K562 (cell line): ENCODE measurements at regions not wholly inside any gene's neighbourhood (a gene's known extent, or its start where the extent isn't known, plus 50 kb on each side); places are given as distances from the start of the nearest gene placed in this dataset.

Source experiments
- BRF2 ChIP-seq: IDR thresholded peaks from 3 replicates; pipeline ENCODE4 v1.6.1; 2011; ENCODE audit warnings: borderline replicate concordance, mild to moderate bottlenecking; ENCODE audit not compliant: insufficient read length, insufficient read depth
- CAMTA2 ChIP-seq: fragments of 250-450 bp; sonication (Bioruptor Pico); conservative IDR thresholded peaks from 2 replicates; pipeline ENCODE4 v1.5.1; 2022
- HDAC2 ChIP-seq: fragments of 450-650 bp; IDR thresholded peaks from 2 replicates; pipeline ENCODE4 v1.6.1; 2016; ENCODE audit warnings: mild to moderate bottlenecking
- HMG20B ChIP-seq: fragments of 250-450 bp; sonication (Bioruptor Pico); IDR thresholded peaks from 2 replicates; pipeline ENCODE4 v1.5.0; 2021; ENCODE audit warnings: mild to moderate bottlenecking
- KLF1 ChIP-seq: fragments of 450-650 bp; IDR thresholded peaks from 2 replicates; pipeline ENCODE4 v1.6.1; 2016; ENCODE audit warnings: missing genetic modification characterization, missing compliant biosample characterization
- MCM2 ChIP-seq: fragments of 450-650 bp; IDR thresholded peaks from 2 replicates; pipeline ENCODE4 v1.6.1; 2017; ENCODE audit warnings: low read depth, mild to moderate bottlenecking
- NEUROD1 ChIP-seq: fragments of 150-350 bp; IDR thresholded peaks from 2 replicates; pipeline ENCODE4 v1.6.1; 2014; ENCODE audit warnings: borderline replicate concordance, low read length, low read depth; ENCODE audit not compliant: partially characterized antibody
- PHF20 ChIP-seq: fragments of 450-650 bp; IDR thresholded peaks from 2 replicates; pipeline ENCODE4 v1.6.1; 2018; ENCODE audit not compliant: partially characterized antibody
- PHF8 ChIP-seq: fragments of 200-600 bp; sonication (generic); IDR thresholded peaks from 2 replicates; pipeline ENCODE4 v1.6.1; 2012; ENCODE audit warnings: mixed run types, mild to moderate bottlenecking, inconsistent platforms, low read length, moderate library complexity, borderline replicate concordance
- PKNOX1 ChIP-seq: fragments of 450-650 bp; IDR thresholded peaks from 2 replicates; pipeline ENCODE4 v1.6.1; 2016
- POLR2AphosphoS5 ChIP-seq: IDR thresholded peaks from 2 replicates; pipeline ENCODE4 v1.6.1; 2011; ENCODE audit warnings: mild to moderate bottlenecking, low read depth, low read length, moderate library complexity; ENCODE audit not compliant: control insufficient read depth, insufficient read depth
- RBM15 ChIP-seq: fragments of 200-400 bp; formaldehyde crosslinking; IDR thresholded peaks from 2 replicates; pipeline ENCODE4 v1.6.1; 2018; ENCODE audit warnings: mild to moderate bottlenecking, low read length, moderate library complexity; ENCODE audit not compliant: insufficient read depth
- RUNX1 ChIP-seq: sonication (generic); IDR thresholded peaks from 2 replicates; pipeline ENCODE4 v1.6.1; 2016; ENCODE audit warnings: antibody characterized with exemption, low read depth
- SMAD4 ChIP-seq: fragments of 250-450 bp; sonication (Bioruptor Pico); conservative IDR thresholded peaks from 2 replicates; pipeline ENCODE4 v1.8.0; 2021; ENCODE audit warnings: inconsistent platforms, mild to moderate bottlenecking, moderate library complexity
- STAG1 ChIP-seq: sonication (generic); formaldehyde crosslinking; IDR thresholded peaks from 2 replicates; pipeline ENCODE4 v1.5.0; 2020; ENCODE audit warnings: missing genetic modification reagents, borderline replicate concordance
- YY1 ChIP-seq, 3 experiments: IDR thresholded peaks; 2 replicates each; pipeline ENCODE4 v1.6.1; 2011; ENCODE audit warnings: low read length in 2 of 3, mild to moderate bottlenecking in 2 of 3, moderate library complexity in 2 of 3, borderline replicate concordance in 1 of 3, control low read depth in 1 of 3, low read depth in 1 of 3; ENCODE audit not compliant: insufficient read depth in 3 of 3, insufficient replicate concordance in 2 of 3, control insufficient read depth in 1 of 3, insufficient read length in 1 of 3; ENCODE audit errors: extremely low read depth in 1 of 3
- ZBTB33 ChIP-seq: sonication (generic); formaldehyde crosslinking; IDR thresholded peaks from 2 replicates; pipeline ENCODE4 v1.8.1; 2023; ENCODE audit warnings: mild to moderate bottlenecking, missing genetic modification reagents
- ZKSCAN8 ChIP-seq: fragments of 200-800 bp; sonication (Bioruptor generic); IDR thresholded peaks from 2 replicates; pipeline ENCODE4 v1.6.1; 2016; ENCODE audit warnings: missing genetic modification characterization, missing compliant biosample characterization
- ZNF121 ChIP-seq: sonication (generic); formaldehyde crosslinking; conservative IDR thresholded peaks from 2 replicates; pipeline ENCODE4 v1.8.0; 2022; ENCODE audit warnings: missing genetic modification reagents
- ZNF77 ChIP-seq: fragments of 250-450 bp; sonication (Bioruptor Pico); IDR thresholded peaks from 2 replicates; pipeline ENCODE4 v1.5.0; 2020
- ZSCAN29 ChIP-seq: fragments of 450-650 bp; IDR thresholded peaks from 2 replicates; pipeline ENCODE4 v1.6.1; 2017

- peak; percentile 83 for TF ChIP-seq POLR2AphosphoS5
- no peak for TF ChIP-seq ZSCAN29
- TF ChIP-seq RUNX1, result peak; percentile 16; the same call in 1 of the 2 replicates
- no peak for TF ChIP-seq STAG1 (CRISPR knock-in tag)
- TF ChIP-seq PHF8, result no peak
- TF ChIP-seq HMG20B (CRISPR knock-in tag), result no peak
- no peak for TF ChIP-seq RBM15
- peak; percentile 89 for TF ChIP-seq HDAC2
- TF ChIP-seq PKNOX1, result peak; percentile 95
- TF ChIP-seq NEUROD1, result peak; percentile 28
- no peak for TF ChIP-seq ZNF77
- no peak for TF ChIP-seq ZNF121 (CRISPR knock-in tag)
- TF ChIP-seq ZBTB33 (CRISPR knock-in tag), result no peak; the same call in 1 of the 2 replicates
- TF ChIP-seq YY1 (IDR thresholded peaks at IDR 0.05; ENCODE audit: borderline replicate concordance in 1 of 3, control insufficient read depth in 1 of 3, extremely low read depth in 1 of 3, insufficient read depth in 3 of 3, insufficient read length in 1 of 3, insufficient replicate concordance in 2 of 3, low read depth in 1 of 3, low read length in 2 of 3), result peak in 1 of 3 experiments; percentile 6
- peak; percentile 98 for TF ChIP-seq SMAD4 (CRISPR knock-in tag)
- no peak for TF ChIP-seq BRF2
- TF ChIP-seq PHF20, result peak; percentile 14
- no peak for TF ChIP-seq KLF1 (tag)
- TF ChIP-seq MCM2, result no peak
- peak; percentile 72 for TF ChIP-seq ZKSCAN8 (CRISPR knock-in tag)
- no peak for TF ChIP-seq CAMTA2 (CRISPR knock-in tag)
Observed at GRCh38 chr6:15062516-15063252, 183.2 kb upstream of the JARID2 start (continued).
